IMR-90 (cell line): ENCODE measurements at regions not wholly inside any gene's neighbourhood (a gene's known extent, or its start where the extent isn't known, plus 50 kb on each side); places are given as distances from the start of the nearest gene placed in this dataset.

Source experiments
- ATAC-seq: fragments of 200-7000 bp; cut with Tn5 transposase; 2 replicates; pipeline ENCODE4 v1.9.1; 2020; ENCODE audit warnings: low read depth, mild to moderate bottlenecking, moderate library complexity
- BruUV-seq: library from RNA; stranded (reverse); fragments of 400-500 nt; replicated peaks from 2 replicates; lab custom pipeline; 2021; lab: Mats Ljungman, UMichigan
- CTCF ChIA-PET: fragments of 300-600 bp; formaldehyde crosslinking; extraction: SDS; loops from one replicate; lab custom pipeline; 2021; ENCODE audit warnings: antibody characterized with exemption; lab: Yijun Ruan, JAX
- POLR2A ChIA-PET: fragments of 300-600 bp; sonication (Branson Sonifier 250); formaldehyde crosslinking; loops from one replicate; lab custom pipeline; 2022; ENCODE audit warnings: antibody characterized with exemption; ENCODE audit not compliant: unreplicated experiment; lab: Charles Lee
- DNase-seq: peaks from one replicate; pipeline ENCODE4 v3.0.0; 2013
- H2AFZ ChIP-seq: replicated peaks from 2 replicates; pipeline ENCODE3; 2013; ENCODE audit warnings: low read length, mild to moderate bottlenecking; ENCODE audit not compliant: poor library complexity
- H2AK5ac ChIP-seq: 2 replicates; pipeline ENCODE4 v1.6.1; 2013; ENCODE audit warnings: low read depth, low read length, inconsistent platforms
- H2AK9ac ChIP-seq: replicated peaks from 2 replicates; pipeline ENCODE3; 2013; ENCODE audit warnings: mild to moderate bottlenecking, low read depth, low read length, moderate library complexity; ENCODE audit not compliant: poor library complexity
- H2BK120ac ChIP-seq: 2 replicates; pipeline ENCODE4 v1.6.1; 2013; ENCODE audit warnings: low read depth, low read length, inconsistent platforms
- H2BK15ac ChIP-seq: 3 replicates; pipeline ENCODE4 v1.6.1; 2013; ENCODE audit warnings: low read depth, low read length, inconsistent platforms
- H2BK20ac ChIP-seq: 2 replicates; pipeline ENCODE4 v1.6.1; 2013; ENCODE audit warnings: low read depth, mild to moderate bottlenecking, inconsistent platforms, low read length, moderate library complexity
- H2BK5ac ChIP-seq: 2 replicates; pipeline ENCODE4 v1.6.1; 2013; ENCODE audit warnings: mild to moderate bottlenecking, low read depth, low read length, inconsistent platforms; ENCODE audit not compliant: poor library complexity, severe bottlenecking
- H3K14ac ChIP-seq: replicated peaks from 2 replicates; pipeline ENCODE4 v1.6.1; 2013; ENCODE audit warnings: low read depth, low read length, inconsistent platforms
- H3K18ac ChIP-seq: 2 replicates; pipeline ENCODE4 v1.6.1; 2013; ENCODE audit warnings: low read depth, low read length, control low read depth
- H3K23ac ChIP-seq: 2 replicates; pipeline ENCODE4 v1.6.1; 2013; ENCODE audit warnings: low read depth, low read length, inconsistent platforms
- H3K27ac ChIP-seq: 2 replicates; pipeline ENCODE4 v1.5.1; 2013; ENCODE audit warnings: mild to moderate bottlenecking, control low read depth, low read length; ENCODE audit not compliant: insufficient read depth
- H3K27me3 ChIP-seq: 2 replicates; pipeline ENCODE4 v1.6.1; 2013; ENCODE audit warnings: low read length; ENCODE audit not compliant: control insufficient read depth, insufficient read depth
- H3K36me3 ChIP-seq: 2 replicates; pipeline ENCODE4 v1.6.1; 2013; ENCODE audit warnings: low read length, mixed read lengths; ENCODE audit not compliant: control insufficient read depth, insufficient read depth
- H3K4ac ChIP-seq: 2 replicates; pipeline ENCODE4 v1.6.1; 2013; ENCODE audit warnings: low read depth, low read length, inconsistent platforms
- H3K4me1 ChIP-seq: 2 replicates; pipeline ENCODE4 v1.6.1; 2013; ENCODE audit warnings: low read length, mixed read lengths; ENCODE audit not compliant: control insufficient read depth, insufficient read depth
- H3K4me2 ChIP-seq: 2 replicates; pipeline ENCODE4 v1.6.1; 2013; ENCODE audit warnings: low read depth, mild to moderate bottlenecking, control low read depth, low read length, moderate library complexity
- H3K4me3 ChIP-seq: 2 replicates; pipeline ENCODE4 v1.5.1; 2013; ENCODE audit warnings: low read depth, mild to moderate bottlenecking, control low read depth, low read length, moderate library complexity; ENCODE audit not compliant: insufficient read depth
- H3K56ac ChIP-seq: 2 replicates; pipeline ENCODE4 v1.6.1; 2013; ENCODE audit warnings: low read length, inconsistent platforms; ENCODE audit not compliant: insufficient read depth; ENCODE audit errors: extremely low read depth
- H3K79me1 ChIP-seq, 2 experiments: 2 replicates each; pipeline ENCODE4 v1.6.1; 2013; ENCODE audit warnings: low read length in 2 of 2, inconsistent platforms in 1 of 2, low read depth in 1 of 2
- H3K9ac ChIP-seq: 2 replicates; pipeline ENCODE4 v1.6.1; 2013; ENCODE audit warnings: low read depth, low read length, control low read depth
- H3K9me1 ChIP-seq: 2 replicates; pipeline ENCODE4 v1.6.1; 2013; ENCODE audit warnings: low read length, inconsistent platforms; ENCODE audit not compliant: insufficient read depth
- H3K9me3 ChIP-seq: 2 replicates; pipeline ENCODE4 v1.6.1; 2013; ENCODE audit warnings: low read length; ENCODE audit not compliant: control insufficient read depth, insufficient read depth
- H4K20me1 ChIP-seq: 2 replicates; pipeline ENCODE4 v1.6.1; 2013; ENCODE audit warnings: low read length, inconsistent platforms; ENCODE audit not compliant: insufficient read depth
- H4K5ac ChIP-seq: 2 replicates; pipeline ENCODE4 v1.6.1; 2013; ENCODE audit warnings: mild to moderate bottlenecking, low read depth, low read length, control low read depth
- H4K8ac ChIP-seq, 2 experiments: 2 replicates each; pipeline ENCODE4 v1.6.1; 2013; ENCODE audit warnings: low read depth in 2 of 2, low read length in 2 of 2, control low read depth in 1 of 2, inconsistent platforms in 1 of 2
- H4K91ac ChIP-seq: 2 replicates; pipeline ENCODE4 v1.6.1; 2013; ENCODE audit warnings: low read depth, low read length, inconsistent platforms; ENCODE audit not compliant: insufficient read depth
- CEBPB ChIP-seq: IDR thresholded peaks from 2 replicates; pipeline ENCODE4 v1.6.1; 2012; ENCODE audit warnings: low read depth, low read length, improper control_type of control experiment
- FOS ChIP-seq: fragments of 150-350 bp; IDR thresholded peaks from 2 replicates; pipeline ENCODE4 v1.6.1; 2016; ENCODE audit warnings: low read depth, low read length
- MAFK ChIP-seq: IDR thresholded peaks from 2 replicates; pipeline ENCODE4 v1.6.1; 2012; ENCODE audit warnings: low read depth, low read length, improper control_type of control experiment
- RAD21 ChIP-seq: IDR thresholded peaks from 2 replicates; pipeline ENCODE4 v1.6.1; 2012; ENCODE audit warnings: low read length, improper control_type of control experiment
- SMC3 ChIP-seq: fragments of 150-350 bp; IDR thresholded peaks from 2 replicates; pipeline ENCODE4 v1.6.1; 2016; ENCODE audit warnings: low read depth, mild to moderate bottlenecking, antibody characterized with exemption, low read length, moderate library complexity
- WGBS, 2 experiments: methylation state at CpG; one replicate each; pipeline versions ENCODE4 v1.1.5 to v1.1.7; 2013; ENCODE audit warnings: missing lambda C conversion rate in 2 of 2; ENCODE audit not compliant: insufficient read length in 1 of 2; ENCODE audit errors: extremely low coverage in 2 of 2; 5-methylcytosine and 5-hydroxymethylcytosine counted together
- dilution Hi-C: fragments of 300-500 bp; cut with HindIII; formaldehyde crosslinking; loops from one replicate; pipeline ENCODE4 v1.14.3; 2018; ENCODE audit warnings: low sequenced_read_pairs; ENCODE audit not compliant: unreplicated experiment
- in situ Hi-C: fragments of 300-500 bp; cut with MboI; formaldehyde crosslinking; loops from 3 replicates; pipeline ENCODE4 v1.14.3; 2019; ENCODE audit warnings: low sequenced_read_pairs, inconsistent platforms, mixed read lengths
- intact Hi-C: fragments of 100-400 bp; cut with micrococcal nuclease; formaldehyde crosslinking; loops from 2 replicates; pipeline ENCODE4 v1.10.0; 2022
- TF ChIP-seq, protein P1 (sequence below): fragments of 150-350 bp; IDR thresholded peaks from 2 replicates; pipeline ENCODE4 v1.6.1; 2017; ENCODE audit warnings: mild to moderate bottlenecking, antibody characterized with exemption, low read length, low read depth

DNA sequence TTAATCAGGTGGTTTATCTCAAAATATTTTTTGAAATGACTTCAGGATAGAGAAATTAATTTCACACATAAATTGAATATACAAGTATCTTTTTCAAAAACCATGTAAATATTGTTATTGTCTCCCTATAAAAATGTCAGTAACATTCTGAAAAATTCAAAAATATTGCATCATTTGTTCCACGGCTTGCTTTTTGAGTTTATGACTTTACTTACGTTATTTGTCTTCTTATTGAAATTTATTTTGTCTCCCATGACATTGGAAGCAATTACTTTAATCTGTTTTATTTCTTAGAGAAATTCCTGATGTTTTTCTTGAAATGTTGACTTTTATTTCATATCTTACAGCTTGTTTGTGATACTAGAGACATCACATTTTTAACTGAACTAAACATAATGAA is 56.9 kb upstream of the P2RY1 start:
- Histone ChIP-seq H3K14ac (no peak overlapping the region), H3K23ac (no peak overlapping the region), H3K4me1 (no peaks in the 10 kb centered on the region), H2BK20ac (no peak overlapping the region), H3K4me2 (no peak overlapping the region), H3K36me3 (no peaks in the 10 kb centered on the region), H3K56ac (no peak overlapping the region), H2AK5ac (no peak overlapping the region), H4K8ac (no peak overlapping the region), H3K4ac (no peak overlapping the region), H4K91ac (no peak overlapping the region), H3K9ac (no peak overlapping the region), H3K9me1 (no peaks in the 10 kb centered on the region), H2BK5ac (no peak overlapping the region), H3K79me1 (no peaks in the 10 kb centered on the region), H3K9me3 (no peaks in the 10 kb centered on the region), H2BK15ac (no peak overlapping the region), H4K20me1 (no peaks in the 10 kb centered on the region), H4K5ac (no peak overlapping the region), H3K27me3 (no peaks in the 10 kb centered on the region), H2BK120ac (no peak overlapping the region), H2AK9ac (no peak overlapping the region), H2AFZ (no peak overlapping the region), H3K27ac (no peak overlapping the region), H3K4me3 (no peak overlapping the region), H3K18ac (no peak overlapping the region)
- CTCF ChIA-PET, result no interaction called here
- DNase-seq (no peak), ATAC-seq (no peak)
- no TSS peak for BruUV-seq
- in situ Hi-C loops (no loop called here), intact Hi-C loops (no loop called here), dilution Hi-C loops (no loop called here)
- TF ChIP-seq RAD21 (no peak), SMC3 (no peak), FOS (no peak), MAFK (no peak), CEBPB (no peak)
- TF ChIP-seq, protein P1, sequence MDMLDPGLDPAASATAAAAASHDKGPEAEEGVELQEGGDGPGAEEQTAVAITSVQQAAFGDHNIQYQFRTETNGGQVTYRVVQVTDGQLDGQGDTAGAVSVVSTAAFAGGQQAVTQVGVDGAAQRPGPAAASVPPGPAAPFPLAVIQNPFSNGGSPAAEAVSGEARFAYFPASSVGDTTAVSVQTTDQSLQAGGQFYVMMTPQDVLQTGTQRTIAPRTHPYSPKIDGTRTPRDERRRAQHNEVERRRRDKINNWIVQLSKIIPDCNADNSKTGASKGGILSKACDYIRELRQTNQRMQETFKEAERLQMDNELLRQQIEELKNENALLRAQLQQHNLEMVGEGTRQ, result no peak
- WGBS, 2 experiments, result no CpG with 5 or more reads among the region's 2 CpGs
- POLR2A ChIA-PET, result no interaction called here
